ENCODE measurements at regions not wholly inside any gene's neighbourhood (a gene's known extent, or its start where the extent isn't known, plus 50 kb on each side); places are given as distances from the start of the nearest gene placed in this dataset.
"Not testable (repeated sequence)": the region's sequence is repeated elsewhere in the genome, so short reads cannot be mapped to it uniquely, and the experiment has no call there.

DNA sequence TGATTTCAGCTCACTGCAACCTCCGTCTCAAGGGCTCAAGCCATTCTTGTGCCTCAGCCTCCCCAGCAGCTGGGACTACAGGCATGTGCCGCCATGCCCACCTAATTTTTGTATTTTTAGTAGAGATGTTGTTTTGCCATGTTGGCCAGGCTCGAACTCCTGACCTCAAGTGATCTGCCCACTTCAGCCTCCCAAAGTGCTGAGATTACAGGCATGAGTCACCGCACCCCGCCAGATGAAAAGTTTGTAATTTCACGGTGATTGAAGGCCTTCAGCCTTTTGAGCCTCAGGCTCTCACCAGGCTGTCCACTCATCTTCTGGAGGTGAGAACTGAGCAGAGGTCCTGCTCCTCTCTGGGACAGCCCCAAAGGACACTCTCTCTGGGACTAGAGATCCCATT, 103.2 kb downstream of the HIF1AN start:
- FAIRE-seq; DNase-seq (ENCODE audit: low spot score): not testable (repeated sequence)

- no peak for DNase-seq (ENCODE audit: low spot score)
- no peak for FAIRE-seq
Measured at GRCh38 chr10:100642295-100642994, 102.9 kb upstream of the PAX2 start.

- FAIRE-seq (no peak), DNase-seq (ENCODE audit: low spot score) (no peak)
Measured at GRCh38 chr10:100645091-100645490, 100.3 kb upstream of the PAX2 start.

GRCh38 chr10:100645613-100646392, 99.6 kb upstream of the PAX2 start:
- DNase-seq (ENCODE audit: low spot score) (no peak), FAIRE-seq (no peak)

GRCh38 chr10:100647928-100648327, 97.5 kb upstream of the PAX2 start:
- peak; percentile 44 for FAIRE-seq

GRCh38 chr10:100650693-100651092, 94.7 kb upstream of the PAX2 start:
- DNase-seq (ENCODE audit: low spot score) (no peak), FAIRE-seq (peak; percentile 23)

More at GRCh38 chr10:100647928-100648327, 97.5 kb upstream of the PAX2 start:
- DNase-seq (ENCODE audit: low spot score), result no peak

GRCh38 chr10:100651099-100651498, 94.3 kb upstream of the PAX2 start:
- DNase-seq (ENCODE audit: low spot score), result not testable (repeated sequence)
- FAIRE-seq, result peak; percentile 97

GRCh38 chr10:100651916-100652315, 93.5 kb upstream of the PAX2 start:
- DNase-seq (ENCODE audit: low spot score) (no peak), FAIRE-seq (peak; percentile 13)

DNA sequence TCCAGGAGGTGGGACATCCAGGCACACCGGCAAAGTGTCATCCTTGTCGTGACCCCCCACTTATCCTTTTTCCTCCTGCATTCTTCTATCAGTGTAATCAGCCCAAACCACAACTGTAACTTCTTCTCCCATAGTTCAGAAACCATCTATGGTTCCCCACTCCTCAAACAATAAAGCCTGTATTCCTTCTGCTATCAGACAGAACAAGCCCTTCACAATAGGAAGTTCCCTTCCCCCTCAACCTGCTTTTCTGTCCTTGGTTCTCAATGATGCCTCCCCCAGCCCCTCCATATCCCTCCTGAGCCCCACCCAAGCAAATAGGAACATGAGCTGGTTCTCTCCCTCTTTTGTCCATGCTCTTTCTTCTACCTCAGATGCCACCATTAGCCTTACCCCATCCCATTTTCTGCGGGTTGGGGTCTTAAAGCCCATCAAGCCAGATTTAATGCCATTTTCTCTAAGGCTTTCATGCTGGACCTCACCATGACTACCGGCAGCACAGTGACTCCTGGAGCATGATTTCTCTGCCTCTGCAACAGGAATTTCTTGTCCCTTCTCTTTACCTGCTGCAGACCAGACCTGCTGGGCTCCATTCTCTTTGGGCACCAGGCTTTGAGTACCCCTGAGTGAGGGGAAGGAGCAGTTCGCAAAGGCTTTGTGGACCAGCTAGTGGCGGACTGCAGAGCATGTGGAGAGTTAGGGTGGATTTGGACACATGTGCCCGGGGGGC, 92.8 kb upstream of the PAX2 start:
- FAIRE-seq (no peak), DNase-seq (ENCODE audit: low spot score) (no peak)

- FAIRE-seq (no peak), DNase-seq (ENCODE audit: low spot score) (no peak)
Measured at GRCh38 chr10:100653238-100653956, 92.0 kb upstream of the PAX2 start.

- DNase-seq (ENCODE audit: low spot score) (peak; percentile 85), FAIRE-seq (no peak)
Measured at GRCh38 chr10:100653957-100654781, 91.2 kb upstream of the PAX2 start.

DNA sequence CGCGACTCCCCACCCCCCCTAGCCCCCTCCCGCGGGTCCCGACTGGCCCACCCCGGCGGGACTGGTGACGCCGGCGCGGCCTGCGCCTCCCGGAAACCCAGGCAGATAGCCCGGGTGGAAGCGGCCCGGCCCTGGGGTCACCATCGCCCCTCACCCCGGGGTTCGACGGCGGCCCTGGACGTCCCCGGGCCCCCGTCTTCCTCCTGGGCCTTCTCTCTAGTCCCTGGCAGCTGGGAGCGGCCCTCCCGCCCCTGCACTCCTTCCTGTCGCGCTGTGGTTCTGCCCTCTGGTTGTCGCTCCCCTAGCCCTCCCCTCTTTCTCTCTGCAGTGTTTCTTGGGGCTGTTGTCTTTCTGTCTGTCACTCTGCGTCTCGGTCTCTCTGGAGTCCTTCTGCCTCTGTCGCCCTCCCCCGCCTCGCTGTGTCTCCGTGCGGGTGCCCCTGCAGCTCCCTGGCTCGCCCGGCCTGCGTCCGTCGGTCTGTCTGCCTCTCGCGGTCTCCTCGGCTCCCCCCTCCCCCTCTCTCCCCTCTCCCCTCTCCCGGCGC, 90.5 kb upstream of the PAX2 start:
- FAIRE-seq, result peak; percentile 23

DNA sequence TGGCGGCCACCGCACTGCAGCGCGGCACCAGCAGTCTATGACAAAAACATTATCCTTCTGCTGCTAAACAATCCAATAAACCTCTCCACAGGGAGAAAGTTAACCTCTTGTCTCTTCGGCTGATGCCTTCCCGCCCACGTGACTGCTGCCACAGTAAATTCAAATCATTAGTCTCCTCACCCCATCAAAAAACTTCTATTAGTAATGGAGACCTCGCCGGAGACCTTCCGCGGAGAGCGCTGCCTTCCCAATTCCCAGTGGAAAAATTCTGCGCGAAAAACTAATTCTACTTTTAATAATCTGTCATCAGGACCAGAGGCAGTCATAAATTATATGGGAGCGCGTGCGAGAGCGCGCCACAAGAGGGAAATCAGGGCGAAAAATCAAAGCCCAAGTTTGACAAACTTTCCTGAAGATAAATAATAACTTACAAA, 90.0 kb upstream of the PAX2 start:
- FAIRE-seq, result no peak

More for the DNA sequence above, 90.5 kb upstream of the PAX2 start:
- peak; percentile 58 for DNase-seq (ENCODE audit: low spot score)

GRCh38 chr10:100655760-100656421, 89.5 kb upstream of the PAX2 start:
- DNase-seq (ENCODE audit: low spot score) (peak; percentile 52), FAIRE-seq (peak; percentile 27)

More for the DNA sequence above, 90.0 kb upstream of the PAX2 start:
- no peak for DNase-seq (ENCODE audit: low spot score)

DNA sequence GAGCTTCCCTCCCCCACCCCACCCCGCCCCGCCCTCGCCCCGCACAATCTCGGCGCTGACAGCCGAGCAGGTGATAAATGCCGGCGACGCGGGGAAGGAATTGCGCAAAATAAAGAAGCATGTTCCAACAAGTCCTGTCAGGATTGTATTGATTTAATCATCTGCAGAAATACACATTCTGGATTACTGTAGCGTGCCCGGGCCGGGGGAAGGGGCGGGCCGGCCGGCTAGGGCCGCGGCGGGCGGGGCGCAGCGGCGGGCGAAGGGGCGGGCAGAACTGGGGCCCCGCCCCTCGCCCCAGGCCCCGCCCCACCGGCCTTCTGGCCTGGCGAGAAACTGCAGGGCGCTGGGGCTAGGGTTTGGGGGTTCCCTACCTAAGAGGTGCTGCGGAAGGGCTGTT, 88.9 kb upstream of the PAX2 start:
- FAIRE-seq (no peak), DNase-seq (ENCODE audit: low spot score) (peak; percentile 89)

DNA sequence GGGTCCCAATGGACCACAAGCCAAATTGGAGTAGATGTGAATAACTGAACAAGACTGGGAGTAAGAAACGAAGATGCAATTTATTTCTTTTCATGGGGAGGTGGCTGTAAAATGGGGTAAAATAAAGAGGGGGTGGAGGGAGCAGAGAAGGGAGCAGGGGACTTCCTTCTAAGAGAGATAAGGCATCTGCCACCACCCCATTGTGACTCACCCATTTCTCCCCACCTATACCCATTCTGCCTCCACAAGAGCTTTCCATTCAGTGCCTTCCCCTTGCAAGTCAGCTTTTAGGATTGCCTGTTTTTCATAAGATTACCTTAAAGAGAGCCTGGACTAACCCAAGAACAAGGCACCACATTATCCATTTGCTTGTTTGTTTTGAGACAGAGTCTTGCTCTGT, 87.1 kb upstream of the PAX2 start:
- DNase-seq (ENCODE audit: low spot score) (no peak), FAIRE-seq (no peak)

DNA sequence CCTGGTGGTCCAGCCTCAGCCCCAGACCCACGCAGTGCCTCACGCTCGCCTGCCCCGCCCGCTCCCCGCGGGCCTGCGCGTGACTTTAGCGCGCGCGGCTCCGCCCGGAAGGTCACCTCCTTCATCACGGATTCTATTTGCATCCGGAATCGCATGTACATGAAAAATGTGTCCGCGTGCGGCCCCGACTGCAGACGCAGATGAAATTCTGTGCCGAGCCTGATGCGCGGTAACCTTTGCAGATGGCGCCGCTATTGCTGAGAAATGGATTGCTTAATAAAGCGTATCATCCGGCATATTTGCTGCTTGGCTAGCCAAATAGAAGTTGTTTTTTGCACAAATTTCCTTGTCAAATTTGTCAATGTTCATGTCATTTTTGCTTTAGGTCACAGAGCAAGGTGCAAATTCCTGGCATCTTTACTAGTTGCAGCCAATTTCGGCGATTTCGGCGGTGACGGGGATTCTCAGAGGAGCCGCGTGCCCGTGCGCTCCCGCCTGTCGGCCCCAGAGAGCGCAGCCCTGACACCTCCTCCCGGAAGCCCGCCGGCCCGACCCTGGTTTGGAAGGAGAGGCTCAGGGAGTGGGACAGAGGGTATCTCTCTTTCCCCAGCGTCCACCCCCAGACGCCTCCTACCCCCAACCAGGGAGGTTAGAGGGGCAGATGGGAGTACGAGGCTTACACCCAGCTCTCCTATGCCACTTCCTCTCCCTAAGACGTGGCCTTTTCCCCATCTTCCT, 85.9 kb upstream of the PAX2 start:
- FAIRE-seq (no peak), DNase-seq (ENCODE audit: low spot score) (no peak)

DNA sequence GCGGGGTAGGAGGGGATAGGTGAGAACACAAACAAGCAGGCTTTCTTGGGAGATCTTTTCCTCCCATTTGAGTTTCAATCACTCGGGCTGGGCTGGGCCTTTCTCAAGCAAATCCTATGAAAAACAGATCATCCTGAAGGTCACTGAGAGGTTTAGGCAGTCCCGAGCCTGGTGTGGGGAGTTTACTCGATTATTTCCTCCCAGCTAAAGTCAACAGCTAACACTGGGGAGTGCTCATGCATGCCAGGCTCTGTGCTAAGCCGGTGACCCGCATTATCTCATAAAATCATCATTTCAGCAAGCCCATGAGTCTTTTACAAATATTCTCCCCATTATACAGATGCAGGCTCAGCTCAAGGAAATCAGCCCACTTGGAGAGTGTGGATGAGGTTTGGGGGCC, 85.0 kb upstream of the PAX2 start:
- DNase-seq (ENCODE audit: low spot score) (no peak), FAIRE-seq (no peak)

GRCh38 chr10:100660945-100661344, 84.4 kb upstream of the PAX2 start:
- peak; percentile 90 for FAIRE-seq
- DNase-seq (ENCODE audit: low spot score), result no peak

Measured in urothelium cell line (cell line).